Adrenal gland (tissue), 9 donors: ENCODE measurements at regions not wholly inside any gene's neighbourhood (a gene's known extent, or its start where the extent isn't known, plus 50 kb on each side); places are given as distances from the start of the nearest gene placed in this dataset.

Experiments used
- DNase-seq, 7 donors: peaks; one replicate each; pipeline ENCODE4 v3.0.0-alpha.2; 2019 to 2020
- H3K27ac ChIP-seq, 5 donors: fragments of 200-600 bp; sonication (generic) in 4 of 5; 1 replicate in 3 of 5; 2 replicates in 2 of 5; pipeline versions ENCODE4 v1.5.1 to v1.8.0; 2016 to 2020; ENCODE audit warnings: mild to moderate bottlenecking in 1 of 5
- H3K27me3 ChIP-seq: fragments of 200-600 bp; 2 replicates; pipeline ENCODE4 v1.8.0; 2021
- H3K36me3 ChIP-seq, 2 donors: fragments of 200-600 bp; replicated peaks in 1 of 2; 1 replicate in 1 of 2; 2 replicates in 1 of 2; pipeline versions ENCODE4 v1.5.1 to v1.8.0; 2018 to 2022
- H3K4me1 ChIP-seq, 2 donors: fragments of 200-600 bp; replicated peaks in 1 of 2; 1 replicate in 1 of 2; 2 replicates in 1 of 2; pipeline versions ENCODE4 v1.5.1 to v1.8.0; 2018 to 2021
- H3K4me3 ChIP-seq, 4 donors: fragments of 200-600 bp; sonication (generic) in 3 of 4; one replicate each; pipeline ENCODE4 v1.5.1; 2016 to 2018
- H3K9me3 ChIP-seq, 3 donors: fragments of 200-600 bp; sonication (generic) in 1 of 3; replicated peaks in 1 of 3; 1 replicate in 2 of 3; 2 replicates in 1 of 3; pipeline versions ENCODE4 v1.5.1 to v1.8.0; 2016 to 2021
- CTCF ChIP-seq, 6 experiments: fragments of 450-650 bp in 4 of 6; fragments of 200-600 bp in 2 of 6; sonication (generic) in 1 of 6; IDR thresholded peaks; 1 replicate in 5 of 6; 2 replicates in 1 of 6; pipeline versions ENCODE4 v1.5.1 to v1.8.0; 2016 to 2021; ENCODE audit warnings: antibody characterized with exemption in 6 of 6, mild to moderate bottlenecking in 2 of 6, moderate library complexity in 1 of 6
- POLR2A ChIP-seq, 2 donors: fragments of 450-650 bp; IDR thresholded peaks; one replicate each; pipeline ENCODE4 v1.6.1; 2017; ENCODE audit warnings: antibody characterized with exemption in 2 of 2, mild to moderate bottlenecking in 2 of 2, moderate library complexity in 1 of 2
- WGBS, 4 donors: extraction: QIAGEN DNeasy Blood & Tissue Kit in 2 of 4; methylation state at CpG; one replicate each; pipeline versions ENCODE4 v1.1.5 to v1.1.7; 2013 to 2017; 5-methylcytosine and 5-hydroxymethylcytosine counted together
- intact Hi-C, 2 donors: fragments of 100-400 bp; cut with DNase I; formaldehyde crosslinking; loops; one replicate each; pipeline versions ENCODE4 v1.14.1 to v1.15.0; 2022 to 2023
- donor health status: healthy with polysubstance abuse.
- donor health status: Bipolar disorder and iron deficiency.
- donor health status: DM: yes; HTN: yes; CAD: no.
- donor health status: DM: no; HTN: no; CAD: no.
- donor health status: DM: no; HTN: no; CAD: no.

- H3K36me3 ChIP-seq = no peaks in the 10 kb centered on the region
- intact Hi-C loops = no loop called here
- H3K4me1 ChIP-seq = no peaks in the 10 kb centered on the region
- H3K9me3 ChIP-seq = no peaks in the 10 kb centered on the region
- DNase-seq = no peak
- 89 to 98% (median 93%) methylated on average over 2 of the region's 2 CpGs for WGBS, 4 donors
- no peaks in the 10 kb centered on the region for H3K27me3 ChIP-seq
- TF ChIP-seq CTCF (IDR thresholded peaks at IDR 0.05) = no peak
- no peak for TF ChIP-seq POLR2A (IDR thresholded peaks at IDR 0.05)
- H3K27ac ChIP-seq = no peak overlapping the region
- no peak overlapping the region for H3K4me3 ChIP-seq
These were observed 176.7 kb upstream of the PDZRN3 start for GRCh38 chr3:73801444-73801843.

- intact Hi-C loops = no loop called here
- Histone ChIP-seq H3K27ac (no peak overlapping the region), H3K36me3 (no peaks in the 10 kb centered on the region), H3K4me3 (no peak overlapping the region), H3K4me1 (no peaks in the 10 kb centered on the region), H3K27me3 (no peaks in the 10 kb centered on the region), H3K9me3 (no peaks in the 10 kb centered on the region)
- TF ChIP-seq CTCF (IDR thresholded peaks at IDR 0.05) = no peak
- TF ChIP-seq POLR2A (IDR thresholded peaks at IDR 0.05) = no peak
- no peak for DNase-seq
- WGBS, 4 donors = 77 to 82% (median 80%) methylated on average over 1 of the region's 1 CpG
These were observed 172.6 kb upstream of the PDZRN3 start for GRCh38 chr3:73797311-73797710.

- WGBS, 4 donors = 47 to 62% (median 52%) methylated on average over 3 of the region's 3 CpGs
- no peaks in the 10 kb centered on the region for H3K9me3 ChIP-seq
- no peak overlapping the region for H3K27ac ChIP-seq
- no peak for DNase-seq
- H3K4me1 ChIP-seq = no peaks in the 10 kb centered on the region
- no peaks in the 10 kb centered on the region for H3K27me3 ChIP-seq
- H3K4me3 ChIP-seq = no peak overlapping the region
- intact Hi-C loops = no loop called here
- no peaks in the 10 kb centered on the region for H3K36me3 ChIP-seq
- TF ChIP-seq CTCF (IDR thresholded peaks at IDR 0.05) (no peak), POLR2A (IDR thresholded peaks at IDR 0.05) (no peak)
These were observed 171.6 kb upstream of the PDZRN3 start for GRCh38 chr3:73796382-73796781.

- no peaks in the 10 kb centered on the region for H3K36me3 ChIP-seq
- no peak for DNase-seq
- H3K4me1 ChIP-seq = no peaks in the 10 kb centered on the region
- WGBS, 4 donors = 93 to 94% (median 94%) methylated on average over 4 of the region's 4 CpGs
- H3K4me3 ChIP-seq = no peak overlapping the region
- intact Hi-C loops = no loop called here
- TF ChIP-seq POLR2A (IDR thresholded peaks at IDR 0.05) (no peak), CTCF (IDR thresholded peaks at IDR 0.05) (no peak)
- no peaks in the 10 kb centered on the region for H3K9me3 ChIP-seq
- H3K27ac ChIP-seq = no peak overlapping the region
- H3K27me3 ChIP-seq = no peaks in the 10 kb centered on the region
These were observed 166.6 kb upstream of the PDZRN3 start for GRCh38 chr3:73791356-73791755.
